ENCODE measurements at regions not wholly inside any gene's neighbourhood (a gene's known extent, or its start where the extent isn't known, plus 50 kb on each side); places are given as distances from the start of the nearest gene placed in this dataset.

DNA sequence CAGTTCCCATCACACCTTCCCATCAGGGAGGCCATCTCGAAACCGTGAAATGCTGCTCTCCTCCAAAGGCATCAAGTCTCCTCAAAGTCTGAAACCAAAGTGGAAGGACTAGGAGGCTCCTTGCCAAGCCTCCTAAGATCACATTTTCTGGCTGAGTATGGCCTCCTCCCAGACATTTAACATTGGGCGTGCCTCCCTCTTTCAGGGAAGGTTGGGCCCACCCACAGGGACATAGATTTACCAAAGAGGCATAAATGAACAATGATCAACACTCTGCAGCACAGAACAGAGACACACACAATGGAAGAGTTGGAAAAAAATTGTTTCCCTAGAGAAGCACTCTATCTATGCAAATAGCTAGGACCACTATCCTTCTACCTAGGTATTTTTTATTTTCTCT is 381.8 kb downstream of the MAFB start:
- TF ChIP-seq, protein P1, sequence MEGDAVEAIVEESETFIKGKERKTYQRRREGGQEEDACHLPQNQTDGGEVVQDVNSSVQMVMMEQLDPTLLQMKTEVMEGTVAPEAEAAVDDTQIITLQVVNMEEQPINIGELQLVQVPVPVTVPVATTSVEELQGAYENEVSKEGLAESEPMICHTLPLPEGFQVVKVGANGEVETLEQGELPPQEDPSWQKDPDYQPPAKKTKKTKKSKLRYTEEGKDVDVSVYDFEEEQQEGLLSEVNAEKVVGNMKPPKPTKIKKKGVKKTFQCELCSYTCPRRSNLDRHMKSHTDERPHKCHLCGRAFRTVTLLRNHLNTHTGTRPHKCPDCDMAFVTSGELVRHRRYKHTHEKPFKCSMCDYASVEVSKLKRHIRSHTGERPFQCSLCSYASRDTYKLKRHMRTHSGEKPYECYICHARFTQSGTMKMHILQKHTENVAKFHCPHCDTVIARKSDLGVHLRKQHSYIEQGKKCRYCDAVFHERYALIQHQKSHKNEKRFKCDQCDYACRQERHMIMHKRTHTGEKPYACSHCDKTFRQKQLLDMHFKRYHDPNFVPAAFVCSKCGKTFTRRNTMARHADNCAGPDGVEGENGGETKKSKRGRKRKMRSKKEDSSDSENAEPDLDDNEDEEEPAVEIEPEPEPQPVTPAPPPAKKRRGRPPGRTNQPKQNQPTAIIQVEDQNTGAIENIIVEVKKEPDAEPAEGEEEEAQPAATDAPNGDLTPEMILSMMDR (IDR thresholded peaks at IDR 0.05; ENCODE audit: insufficient read depth, low read length, poor library complexity, severe bottlenecking) = no peak
- no peak for TF ChIP-seq EZH2phosphoT487 (conservative IDR thresholded peaks at IDR 0.05; ENCODE audit: low read length)

Measured in SU-DHL-6 (cell line).